ENCODE measurements at regions not wholly inside any gene's neighbourhood (a gene's known extent, or its start where the extent isn't known, plus 50 kb on each side); places are given as distances from the start of the nearest gene placed in this dataset.
"Not testable (repeated sequence)": the region's sequence is repeated elsewhere in the genome, so short reads cannot be mapped to it uniquely, and the experiment has no call there.

- H3K4me3 ChIP-seq (ENCODE audit: low read depth, low read length): no peak overlapping the region
- DNase-seq (ENCODE audit: low read depth): no peak
Observed at GRCh38 chr2:51795248-51795888, 763.4 kb upstream of the NRXN1 start.

DNA sequence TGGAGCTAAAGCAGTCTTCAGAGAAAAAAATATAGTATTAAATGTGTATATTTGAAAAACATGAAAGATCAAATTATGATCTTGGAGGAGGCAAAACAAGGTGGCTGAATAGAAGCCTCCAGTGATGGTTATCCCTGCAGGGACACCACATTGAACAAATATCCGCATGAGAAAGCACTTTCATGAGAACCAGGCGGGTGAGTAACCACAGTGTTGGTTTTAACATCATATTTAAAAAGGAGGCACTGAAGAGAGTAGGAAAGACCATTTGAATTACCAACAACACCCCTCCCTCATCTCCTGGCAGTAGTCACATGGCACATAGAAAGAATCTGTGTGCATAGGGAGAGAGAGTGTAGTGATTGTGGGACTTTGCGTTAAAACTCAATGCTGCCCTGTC, 759.6 kb upstream of the NRXN1 start:
- DNase-seq (ENCODE audit: low read depth): no peak
- H3K4me3 ChIP-seq (ENCODE audit: low read depth, low read length): no peak overlapping the region

DNA sequence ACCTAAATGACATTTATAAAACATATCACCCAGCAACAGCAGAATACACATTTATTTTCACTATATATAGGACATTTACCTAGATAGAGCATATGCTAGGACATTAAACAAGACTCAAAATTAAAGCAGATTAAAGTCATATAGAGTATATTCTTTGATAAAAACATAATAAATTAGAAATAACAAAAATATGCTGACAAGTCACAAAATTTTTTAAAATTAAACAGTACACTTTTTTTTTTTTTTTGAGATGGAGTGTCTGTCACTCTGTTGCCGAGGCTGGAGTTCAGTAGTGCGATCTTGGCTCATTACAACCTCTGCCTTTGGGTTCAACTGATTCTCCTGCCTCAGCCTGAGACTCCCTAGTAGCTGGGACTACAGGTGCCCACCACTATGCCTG, 758.9 kb upstream of the NRXN1 start:
- no peak for DNase-seq (ENCODE audit: low read depth)
- no peak overlapping the region for H3K4me3 ChIP-seq (ENCODE audit: low read depth, low read length)

- H3K4me3 ChIP-seq (ENCODE audit: low read depth, low read length): no peak overlapping the region
- DNase-seq (ENCODE audit: low read depth): peak; percentile 49
Observed at GRCh38 chr2:51789918-51790317, 758.0 kb upstream of the NRXN1 start.

DNA sequence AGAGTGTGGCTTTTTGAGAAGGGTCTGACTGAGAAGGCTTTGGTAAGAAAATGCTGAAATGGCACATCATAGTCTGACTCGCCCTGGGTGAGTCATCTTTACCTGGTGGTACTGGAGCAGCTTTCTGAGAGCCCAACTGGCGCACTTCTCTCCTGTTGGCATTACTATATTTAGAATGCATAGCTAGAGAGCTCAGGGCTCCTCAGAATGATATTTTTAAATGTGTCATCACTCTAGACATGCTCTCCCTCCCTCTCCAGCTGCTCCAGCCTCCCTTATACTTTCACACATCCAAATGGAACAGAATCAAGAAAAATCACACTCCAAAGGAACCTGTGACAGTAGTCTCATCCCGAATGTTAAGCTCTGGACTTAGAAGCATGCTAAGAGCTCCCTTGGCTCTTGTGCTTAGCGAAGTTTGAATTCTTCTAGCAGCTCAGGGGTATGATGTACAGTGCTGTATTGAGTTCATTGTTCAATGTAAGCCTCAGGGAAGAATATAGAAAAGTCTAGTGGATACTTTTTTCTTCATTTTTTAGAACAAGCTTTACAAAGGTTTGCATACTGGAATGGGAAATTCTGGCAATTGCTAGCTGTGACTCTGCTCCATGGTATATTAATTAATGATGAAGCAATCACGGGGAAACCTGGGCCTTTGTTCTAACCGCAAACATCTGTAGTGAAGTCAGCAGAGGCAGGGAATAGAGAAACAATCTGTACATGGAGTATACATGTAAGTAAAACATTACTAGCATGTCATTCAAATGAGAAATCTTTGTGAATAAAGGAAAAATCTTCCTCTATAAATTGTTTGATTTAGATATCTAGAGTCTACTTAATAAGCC, 751.2 kb upstream of the NRXN1 start:
- no peak overlapping the region for H3K4me3 ChIP-seq (ENCODE audit: low read depth, low read length)
- DNase-seq (ENCODE audit: low read depth): peak; percentile 45

- no peak for DNase-seq (ENCODE audit: low read depth)
- no peak overlapping the region for H3K4me3 ChIP-seq (ENCODE audit: low read depth, low read length)
Observed at GRCh38 chr2:51781691-51782090, 749.8 kb upstream of the NRXN1 start.

DNA sequence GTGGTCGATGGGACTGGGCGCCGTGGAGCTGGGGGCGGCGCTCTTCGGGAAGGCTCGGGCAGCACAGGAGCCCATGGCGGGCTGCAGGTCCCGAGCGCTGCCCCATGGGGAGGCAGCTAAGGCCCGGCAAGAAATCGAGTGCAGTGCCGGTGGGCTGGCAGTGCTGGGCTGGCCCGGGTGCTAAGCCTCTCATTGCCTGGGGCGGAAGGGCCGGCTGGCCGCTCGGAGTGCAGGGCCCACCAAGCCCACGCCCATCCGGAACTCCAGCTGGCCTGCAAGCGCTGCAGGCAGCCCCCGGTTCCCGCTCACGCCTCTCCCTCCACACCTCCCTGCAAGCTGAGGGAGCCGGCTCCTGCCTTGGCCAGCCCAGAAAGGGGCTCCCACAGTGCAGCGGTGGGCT, 748.4 kb upstream of the NRXN1 start:
- no peak overlapping the region for H3K4me3 ChIP-seq (ENCODE audit: low read depth, low read length)
- no peak for DNase-seq (ENCODE audit: low read depth)

DNA sequence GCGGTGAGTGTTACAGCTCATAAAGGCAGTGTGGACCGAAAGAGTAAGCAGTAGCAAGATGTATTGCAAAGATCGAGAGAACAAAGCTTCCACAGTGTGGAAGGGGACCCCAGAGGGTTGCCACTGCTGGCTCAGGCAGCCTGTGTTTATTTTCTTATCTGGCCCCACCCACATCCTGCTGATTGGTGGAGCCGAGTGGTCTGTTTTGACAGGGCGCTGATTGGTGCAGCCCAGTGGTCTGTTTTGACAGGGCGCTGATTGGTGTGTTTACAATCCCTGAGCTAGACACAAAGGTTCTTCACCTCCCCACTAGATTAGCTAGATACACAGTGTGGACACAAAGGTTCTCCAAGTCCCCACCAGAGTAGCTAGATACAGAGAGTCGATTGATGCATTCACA, 747.8 kb upstream of the NRXN1 start:
- not testable (repeated sequence) for H3K4me3 ChIP-seq (ENCODE audit: low read depth, low read length); DNase-seq (ENCODE audit: low read depth)

DNA sequence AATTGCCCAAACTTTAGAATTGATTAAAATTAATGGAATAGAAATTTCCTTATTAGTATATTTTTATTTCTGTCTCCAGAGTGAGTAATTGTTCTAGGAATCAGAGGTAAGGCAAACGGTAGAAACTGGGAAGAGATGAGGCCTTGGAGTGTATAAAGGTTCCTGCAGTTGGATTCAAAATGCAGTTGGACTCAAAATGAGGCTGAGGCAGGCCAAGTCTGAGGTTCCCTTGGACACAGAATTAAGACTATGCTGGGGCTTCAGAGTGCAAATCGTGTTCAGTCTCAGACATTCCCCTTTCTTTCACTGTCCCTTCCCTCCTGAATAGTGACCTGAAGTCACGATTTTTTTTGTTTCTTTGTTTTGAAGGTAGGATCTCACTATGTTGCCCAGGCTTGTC, 746.9 kb upstream of the NRXN1 start:
- no peak for DNase-seq (ENCODE audit: low read depth)
- H3K4me3 ChIP-seq (ENCODE audit: low read depth, low read length): no peak overlapping the region

GRCh38 chr2:51774606-51775005, 742.7 kb upstream of the NRXN1 start:
- H3K4me3 ChIP-seq (ENCODE audit: low read depth, low read length); DNase-seq (ENCODE audit: low read depth): not testable (repeated sequence)

GRCh38 chr2:51760441-51760840, 728.5 kb upstream of the NRXN1 start:
- DNase-seq (ENCODE audit: low read depth): no peak
- H3K4me3 ChIP-seq (ENCODE audit: low read depth, low read length): no peak overlapping the region

GRCh38 chr2:51758081-51758480, 726.1 kb upstream of the NRXN1 start:
- H3K4me3 ChIP-seq (ENCODE audit: low read depth, low read length): no peak overlapping the region
- no peak for DNase-seq (ENCODE audit: low read depth)

- peak; percentile 51 for DNase-seq (ENCODE audit: low read depth)
- no peak overlapping the region for H3K4me3 ChIP-seq (ENCODE audit: low read depth, low read length)
Observed at GRCh38 chr2:51734115-51734514, 702.2 kb upstream of the NRXN1 start.

DNA sequence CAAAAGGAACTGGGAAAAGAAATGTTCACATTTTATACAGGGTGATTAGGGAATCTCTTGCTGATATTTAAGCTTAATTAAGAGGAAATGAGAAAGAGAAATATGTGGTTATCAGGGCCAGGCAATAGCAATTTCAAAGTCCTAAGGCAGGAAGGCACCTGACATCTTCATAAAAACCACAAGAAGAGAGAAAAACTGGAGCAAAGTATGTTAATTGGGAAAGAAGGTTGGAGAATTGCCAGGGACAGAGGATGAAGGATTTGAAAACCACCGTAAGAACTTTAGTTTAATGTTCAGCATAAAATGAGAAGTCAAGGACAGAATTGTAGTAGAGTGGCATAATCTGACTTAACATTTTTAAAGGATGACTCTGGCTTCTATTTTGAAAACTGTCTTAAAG, 691.8 kb upstream of the NRXN1 start:
- DNase-seq (ENCODE audit: low read depth): peak; percentile 67
- H3K4me3 ChIP-seq (ENCODE audit: low read depth, low read length): no peak overlapping the region

- peak; percentile 93 for DNase-seq (ENCODE audit: low read depth)
- no peak overlapping the region for H3K4me3 ChIP-seq (ENCODE audit: low read depth, low read length)
Observed at GRCh38 chr2:51722311-51722710, 690.4 kb upstream of the NRXN1 start.

GRCh38 chr2:51720826-51721225, 688.9 kb upstream of the NRXN1 start:
- no peak overlapping the region for H3K4me3 ChIP-seq (ENCODE audit: low read depth, low read length)
- peak; percentile 7 for DNase-seq (ENCODE audit: low read depth)

DNA sequence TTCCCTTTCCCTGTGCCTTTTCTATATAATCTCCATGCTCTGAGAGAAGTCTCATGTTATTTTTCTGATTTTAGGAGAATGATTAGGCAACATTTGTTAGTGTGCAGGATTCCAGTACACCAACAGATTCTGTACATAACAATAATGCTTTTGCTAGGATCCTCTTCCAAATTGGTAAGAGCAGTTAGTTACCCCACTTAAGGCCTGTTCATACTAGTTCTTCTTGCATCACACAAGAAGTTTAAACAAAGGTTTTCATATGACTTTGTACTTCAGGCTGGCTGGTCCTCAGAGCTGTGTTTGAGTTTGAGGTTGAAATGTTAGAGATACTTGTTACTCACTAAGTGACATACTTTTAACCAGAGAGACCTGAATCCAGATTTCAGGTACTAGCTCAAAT, 686.9 kb upstream of the NRXN1 start:
- H3K4me3 ChIP-seq (ENCODE audit: low read depth, low read length): no peak overlapping the region
- peak; percentile 45 for DNase-seq (ENCODE audit: low read depth)

- no peak overlapping the region for H3K4me3 ChIP-seq (ENCODE audit: low read depth, low read length)
- peak; percentile 86 for DNase-seq (ENCODE audit: low read depth)
Observed at GRCh38 chr2:51717312-51717711, 685.4 kb upstream of the NRXN1 start.

DNA sequence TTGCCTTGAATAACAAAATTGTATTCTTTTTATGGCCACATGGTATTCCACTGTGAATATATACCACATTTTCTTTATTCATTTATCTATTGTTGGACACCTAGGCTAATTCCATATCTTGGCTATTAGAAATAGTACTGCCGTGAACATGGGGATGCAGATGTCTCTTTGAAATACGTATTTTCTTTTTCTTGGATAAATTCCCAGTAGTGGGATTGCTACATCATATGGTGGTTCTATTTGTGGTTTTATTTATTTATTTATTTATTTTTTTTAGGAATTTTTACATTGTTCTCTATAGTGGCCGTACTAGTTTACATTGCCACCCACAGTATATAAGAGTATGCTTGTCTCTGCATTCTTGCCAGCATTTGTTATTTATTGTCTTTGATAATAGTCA, 679.8 kb upstream of the NRXN1 start:
- no peak overlapping the region for H3K4me3 ChIP-seq (ENCODE audit: low read depth, low read length)
- DNase-seq (ENCODE audit: low read depth): peak; percentile 73

DNA sequence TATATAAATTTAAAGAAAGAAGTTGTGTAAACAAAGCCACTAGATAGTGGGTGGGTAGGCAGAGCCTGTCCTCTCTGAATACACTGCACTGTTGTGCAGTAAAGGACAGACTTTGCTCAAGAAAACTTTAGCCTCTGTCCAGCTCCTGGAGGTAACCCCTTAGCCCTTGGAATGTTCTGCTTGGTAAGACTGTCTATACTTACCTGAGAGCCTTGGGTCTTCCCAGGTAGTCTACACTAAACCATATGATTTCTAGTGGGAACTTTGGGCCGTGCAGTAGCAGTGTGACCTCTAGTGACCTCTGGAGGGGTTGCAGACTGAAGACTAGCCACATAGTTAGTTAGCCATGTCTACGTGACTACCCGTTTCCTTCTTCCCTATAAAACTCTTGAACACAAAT, 678.3 kb upstream of the NRXN1 start:
- no peak for DNase-seq (ENCODE audit: low read depth)
- H3K4me3 ChIP-seq (ENCODE audit: low read depth, low read length): no peak overlapping the region

DNA sequence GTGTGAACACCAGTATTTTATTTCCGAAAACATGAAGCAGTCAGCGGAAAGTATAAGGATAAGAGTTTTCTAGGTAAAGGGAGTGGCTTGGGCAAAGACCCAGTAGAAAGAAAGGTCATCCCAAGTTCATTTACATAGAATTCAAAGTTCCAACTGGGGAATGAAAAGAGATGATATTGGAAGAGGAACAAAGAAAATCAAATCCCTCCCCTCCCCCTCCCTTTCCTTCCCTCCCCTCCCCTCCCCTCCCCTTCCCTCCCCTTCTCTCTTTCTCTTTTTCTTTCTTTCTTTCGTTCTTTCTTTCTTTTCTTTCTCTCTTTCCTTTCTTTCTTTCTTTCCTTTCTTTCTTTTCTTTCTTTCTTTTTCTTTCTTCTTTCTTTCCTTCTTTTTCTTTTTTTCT, 675.7 kb upstream of the NRXN1 start:
- no peak overlapping the region for H3K4me3 ChIP-seq (ENCODE audit: low read depth, low read length)
- no peak for DNase-seq (ENCODE audit: low read depth)
